Ectodermal cell (in vitro differentiated cells): ENCODE measurements at regions not wholly inside any gene's neighbourhood (a gene's known extent, or its start where the extent isn't known, plus 50 kb on each side); places are given as distances from the start of the nearest gene placed in this dataset.
"Not testable (repeated sequence)": the region's sequence is repeated elsewhere in the genome, so short reads cannot be mapped to it uniquely, and the experiment has no call there.

Experiments used
- H3K27ac ChIP-seq: 2 replicates; pipeline ENCODE4 v1.7.0; 2013; ENCODE audit warnings: mild to moderate bottlenecking, low read depth, low read length; ENCODE audit not compliant: insufficient read depth, poor library complexity, severe bottlenecking
- H3K27me3 ChIP-seq: 2 replicates; pipeline ENCODE4 v1.7.0; 2013; ENCODE audit warnings: mild to moderate bottlenecking, low read length; ENCODE audit not compliant: insufficient read depth, control insufficient read depth, poor library complexity, severe bottlenecking
- H3K36me3 ChIP-seq: one replicate; pipeline ENCODE4 v1.7.0; 2013; ENCODE audit warnings: low read length; ENCODE audit not compliant: control insufficient read depth, insufficient read depth
- H3K4me1 ChIP-seq: one replicate; pipeline ENCODE4 v1.7.0; 2013; ENCODE audit warnings: low read length; ENCODE audit not compliant: control insufficient read depth, insufficient read depth
- H3K4me3 ChIP-seq: 2 replicates; pipeline ENCODE4 v1.7.0; 2013; ENCODE audit warnings: low read depth, low read length, control low read depth; ENCODE audit not compliant: insufficient read depth
- H3K9me3 ChIP-seq: 2 replicates; pipeline ENCODE4 v1.7.0; 2013; ENCODE audit warnings: mild to moderate bottlenecking, low read length, moderate library complexity; ENCODE audit not compliant: control insufficient read depth
- WGBS, 2 experiments: methylation state at CpG; one replicate each; pipeline ENCODE4 v1.1.7; 2013; ENCODE audit warnings: missing lambda C conversion rate in 2 of 2; 5-methylcytosine and 5-hydroxymethylcytosine counted together

- no peak overlapping the region for H3K4me3 ChIP-seq
- no peaks in the 10 kb centered on the region for H3K36me3 ChIP-seq
- H3K27ac ChIP-seq = no peak overlapping the region
- H3K9me3 ChIP-seq = no peaks in the 10 kb centered on the region
- WGBS, 2 experiments = 90 to 91% methylated on average over 2 of the region's 2 CpGs
- H3K27me3 ChIP-seq = no peaks in the 10 kb centered on the region
- H3K4me1 ChIP-seq = no peaks in the 10 kb centered on the region
Measured at GRCh38 chr3:187491371-187491770, 123.2 kb downstream of the RTP4 start.

GRCh38 chr3:187490366-187490765 lies 122.2 kb downstream of the RTP4 start:
- H3K27me3 ChIP-seq = no peaks in the 10 kb centered on the region
- 54 to 75% methylated on average over 1 of the region's 1 CpG for WGBS, 2 experiments
- peak overlapping the region; percentile 19 for H3K27ac ChIP-seq
- no peak overlapping the region for H3K4me3 ChIP-seq
- H3K9me3 ChIP-seq = no peaks in the 10 kb centered on the region
- no peaks in the 10 kb centered on the region for H3K36me3 ChIP-seq
- H3K4me1 ChIP-seq = no peaks in the 10 kb centered on the region

GRCh38 chr3:187484547-187485295 lies 116.5 kb downstream of the RTP4 start:
- 85 to 87% methylated on average over 10 of the region's 10 CpGs for WGBS, 2 experiments
- Histone ChIP-seq H3K27ac (no peak overlapping the region), H3K9me3 (no peaks in the 10 kb centered on the region), H3K4me3 (no peak overlapping the region), H3K36me3 (no peaks in the 10 kb centered on the region), H3K4me1 (no peaks in the 10 kb centered on the region), H3K27me3 (no peaks in the 10 kb centered on the region)

- Histone ChIP-seq H3K27me3 (no peaks in the 10 kb centered on the region), H3K9me3 (peaks cover 2% of the 10 kb centered on the region), H3K4me1 (no peaks in the 10 kb centered on the region), H3K36me3 (no peaks in the 10 kb centered on the region), H3K27ac (no peak overlapping the region), H3K4me3 (no peak overlapping the region)
- 83 to 95% methylated on average over 3 of the region's 3 CpGs for WGBS, 2 experiments
Measured at GRCh38 chr3:187481426-187481825, 113.2 kb downstream of the RTP4 start.

- H3K4me3 ChIP-seq, H3K27ac ChIP-seq: not testable (repeated sequence)
Measured at GRCh38 chr3:187475613-187476012, 107.4 kb downstream of the RTP4 start.

GRCh38 chr3:187473778-187474406 lies 105.7 kb downstream of the RTP4 start:
- no peaks in the 10 kb centered on the region for H3K36me3 ChIP-seq
- no peaks in the 10 kb centered on the region for H3K27me3 ChIP-seq
- peaks cover 8% of the 10 kb centered on the region for H3K9me3 ChIP-seq
- H3K27ac ChIP-seq = no peak overlapping the region
- no peaks in the 10 kb centered on the region for H3K4me1 ChIP-seq
- WGBS, 2 experiments = 83 to 93% methylated on average over 1 of the region's 1 CpG
- no peak overlapping the region for H3K4me3 ChIP-seq

More at GRCh38 chr3:187475613-187476012, 107.4 kb downstream of the RTP4 start:
- H3K36me3 ChIP-seq, H3K9me3 ChIP-seq, H3K4me1 ChIP-seq, H3K27me3 ChIP-seq: not testable (repeated sequence)

- not testable (repeated sequence) for H3K4me3 ChIP-seq, H3K36me3 ChIP-seq, H3K4me1 ChIP-seq, H3K9me3 ChIP-seq, H3K27ac ChIP-seq, H3K27me3 ChIP-seq
- WGBS, 2 experiments = 30 to 36% methylated on average over 6 to 7 of the region's 7 CpGs
Measured at GRCh38 chr3:187466306-187466705, 98.1 kb downstream of the RTP4 start.

- Histone ChIP-seq H3K4me3 (no peak overlapping the region), H3K36me3 (no peaks in the 10 kb centered on the region), H3K9me3 (no peaks in the 10 kb centered on the region), H3K27me3 (no peaks in the 10 kb centered on the region), H3K27ac (no peak overlapping the region), H3K4me1 (no peaks in the 10 kb centered on the region)
- WGBS, 2 experiments = 38 to 39% methylated on average over 4 of the region's 4 CpGs
Measured at GRCh38 chr3:187465503-187465902, 97.3 kb downstream of the RTP4 start.

- no peak overlapping the region for H3K27ac ChIP-seq
- WGBS, 2 experiments = 93 to 94% methylated on average over 4 of the region's 4 CpGs
- H3K4me3 ChIP-seq = no peak overlapping the region
- H3K36me3 ChIP-seq = no peaks in the 10 kb centered on the region
- no peaks in the 10 kb centered on the region for H3K4me1 ChIP-seq
- no peaks in the 10 kb centered on the region for H3K27me3 ChIP-seq
- H3K9me3 ChIP-seq = no peaks in the 10 kb centered on the region
Measured at GRCh38 chr3:187464682-187465081, 96.5 kb downstream of the RTP4 start.

- no peaks in the 10 kb centered on the region for H3K36me3 ChIP-seq
- no peaks in the 10 kb centered on the region for H3K27me3 ChIP-seq
- no peak overlapping the region for H3K27ac ChIP-seq
- no peaks in the 10 kb centered on the region for H3K9me3 ChIP-seq
- 94 to 95% methylated on average over 2 of the region's 2 CpGs for WGBS, 2 experiments
- H3K4me1 ChIP-seq = no peaks in the 10 kb centered on the region
- H3K4me3 ChIP-seq = no peak overlapping the region
Measured at GRCh38 chr3:187458921-187459320, 90.7 kb downstream of the RTP4 start.
